A673 (cell line): ENCODE measurements at regions not wholly inside any gene's neighbourhood (a gene's known extent, or its start where the extent isn't known, plus 50 kb on each side); places are given as distances from the start of the nearest gene placed in this dataset.

Source experiments
- CTCF ChIP-seq: fragments of 300-800, 200-600 bp; sonication (generic); conservative IDR thresholded peaks from 2 replicates; pipeline ENCODE4 v1.5.1; 2017; ENCODE audit warnings: low read depth, mild to moderate bottlenecking, antibody characterized with exemption, low read length, moderate library complexity, mixed read lengths
- EZH2 ChIP-seq: fragments of 200-600 bp; sonication (generic); IDR thresholded peaks from 2 replicates; pipeline ENCODE4 v1.6.1; 2017; ENCODE audit warnings: borderline replicate concordance, low read depth, mild to moderate bottlenecking, mixed read lengths, antibody characterized with exemption, low read length; ENCODE audit not compliant: poor library complexity, severe bottlenecking

DNA sequence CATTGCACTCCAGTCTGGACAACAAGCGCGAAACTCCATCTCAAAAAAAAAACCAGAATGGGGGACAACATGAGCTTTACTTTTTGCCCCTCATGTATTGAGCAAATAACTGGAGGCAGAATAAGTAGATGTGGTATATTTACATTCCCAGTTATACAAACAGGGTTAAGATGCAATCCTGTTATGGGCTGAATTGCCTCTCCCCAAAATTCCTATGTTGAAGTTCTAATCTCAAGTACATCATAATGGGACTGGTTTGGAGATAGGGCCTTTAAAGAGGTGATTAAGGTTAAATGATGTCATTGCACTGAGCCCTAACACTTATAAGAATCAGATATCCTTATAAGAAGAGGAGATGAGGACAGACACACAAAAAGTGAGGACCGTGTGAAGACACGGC is 319.8 kb upstream of the KLHL29 start:
- TF ChIP-seq CTCF = no peak
- no peak for TF ChIP-seq EZH2
